Vagina (tissue), 2 donors: ENCODE measurements at regions not wholly inside any gene's neighbourhood (a gene's known extent, or its start where the extent isn't known, plus 50 kb on each side); places are given as distances from the start of the nearest gene placed in this dataset.

ENCODE experiments used
- DNase-seq, 2 donors: peaks; one replicate each; pipeline ENCODE4 v3.0.0-alpha.2; 2017; ENCODE audit errors: extremely low spot score in 2 of 2
- H3K27ac ChIP-seq: fragments of 200-600 bp; sonication (generic); one replicate; pipeline ENCODE4 v1.5.1; 2019
- H3K27me3 ChIP-seq: fragments of 200-600 bp; sonication (generic); one replicate; pipeline ENCODE4 v1.5.1; 2019
- H3K36me3 ChIP-seq, 2 donors: fragments of 200-600 bp; sonication (generic); one replicate each; pipeline ENCODE4 v1.5.1; 2017 to 2019
- H3K4me1 ChIP-seq: fragments of 200-600 bp; sonication (generic); one replicate; pipeline ENCODE4 v1.5.1; 2019
- H3K4me3 ChIP-seq, 2 donors: fragments of 200-600 bp; sonication (generic); 1 replicate in 1 of 2; 2 replicates in 1 of 2; pipeline ENCODE4 v1.5.1; 2016 to 2019
- H3K9me3 ChIP-seq: fragments of 200-600 bp; sonication (generic); one replicate; pipeline ENCODE4 v1.5.1; 2019
- POLR2A ChIP-seq, 2 donors: fragments of 450-650 bp; IDR thresholded peaks; one replicate each; pipeline ENCODE4 v1.6.1; 2017; ENCODE audit warnings: antibody characterized with exemption in 2 of 2, mild to moderate bottlenecking in 2 of 2, moderate library complexity in 2 of 2
- POLR2AphosphoS5 ChIP-seq, 2 donors: sonication (generic); formaldehyde crosslinking; IDR thresholded peaks; one replicate each; pipeline ENCODE4 v1.9.0; 2017; ENCODE audit warnings: antibody characterized with exemption in 2 of 2, mild to moderate bottlenecking in 2 of 2, low read depth in 1 of 2; ENCODE audit not compliant: insufficient read depth in 1 of 2
- intact Hi-C: fragments of 100-400 bp; cut with DNase I; formaldehyde crosslinking; loops from one replicate; pipeline ENCODE4 v1.15.1; 2023
- TF ChIP-seq, protein P1 (sequence below), 3 experiments: fragments of 450-650 bp in 2 of 3; fragments of 200-600 bp in 1 of 3; sonication (generic) in 1 of 3; IDR thresholded peaks; one replicate each; pipeline ENCODE4 v1.5.1; 2017 to 2019; ENCODE audit warnings: antibody characterized with exemption in 3 of 3, mild to moderate bottlenecking in 2 of 3, moderate library complexity in 2 of 3

DNA sequence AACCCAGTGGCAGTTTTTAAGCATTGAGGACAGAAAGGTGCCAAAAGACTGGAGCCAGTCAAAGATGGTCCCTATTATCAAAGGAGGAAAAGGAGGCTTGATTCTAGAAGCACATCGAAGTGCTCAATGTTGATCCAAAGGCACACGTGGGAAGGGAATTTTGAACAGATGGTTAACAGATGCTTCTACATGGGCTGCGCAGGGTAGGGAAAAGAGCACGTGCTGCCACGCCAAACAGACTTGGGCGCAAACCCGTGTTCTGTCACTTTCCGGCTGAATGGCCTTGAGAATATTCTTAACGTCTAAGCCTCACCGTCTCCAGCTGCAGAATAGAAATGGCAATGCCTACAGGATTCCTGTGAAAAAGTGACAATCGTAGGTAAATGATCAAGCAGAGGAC, 217.9 kb upstream of the MTNR1B start:
- Histone ChIP-seq H3K4me3 (no peak overlapping the region), H3K4me1 (no peaks in the 10 kb centered on the region), H3K27ac (no peak overlapping the region), H3K27me3 (no peaks in the 10 kb centered on the region), H3K9me3 (no peaks in the 10 kb centered on the region), H3K36me3 (no peaks in the 10 kb centered on the region)
- intact Hi-C loops = no loop called here
- TF ChIP-seq, protein P1, sequence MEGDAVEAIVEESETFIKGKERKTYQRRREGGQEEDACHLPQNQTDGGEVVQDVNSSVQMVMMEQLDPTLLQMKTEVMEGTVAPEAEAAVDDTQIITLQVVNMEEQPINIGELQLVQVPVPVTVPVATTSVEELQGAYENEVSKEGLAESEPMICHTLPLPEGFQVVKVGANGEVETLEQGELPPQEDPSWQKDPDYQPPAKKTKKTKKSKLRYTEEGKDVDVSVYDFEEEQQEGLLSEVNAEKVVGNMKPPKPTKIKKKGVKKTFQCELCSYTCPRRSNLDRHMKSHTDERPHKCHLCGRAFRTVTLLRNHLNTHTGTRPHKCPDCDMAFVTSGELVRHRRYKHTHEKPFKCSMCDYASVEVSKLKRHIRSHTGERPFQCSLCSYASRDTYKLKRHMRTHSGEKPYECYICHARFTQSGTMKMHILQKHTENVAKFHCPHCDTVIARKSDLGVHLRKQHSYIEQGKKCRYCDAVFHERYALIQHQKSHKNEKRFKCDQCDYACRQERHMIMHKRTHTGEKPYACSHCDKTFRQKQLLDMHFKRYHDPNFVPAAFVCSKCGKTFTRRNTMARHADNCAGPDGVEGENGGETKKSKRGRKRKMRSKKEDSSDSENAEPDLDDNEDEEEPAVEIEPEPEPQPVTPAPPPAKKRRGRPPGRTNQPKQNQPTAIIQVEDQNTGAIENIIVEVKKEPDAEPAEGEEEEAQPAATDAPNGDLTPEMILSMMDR (IDR thresholded peaks at IDR 0.05) = no peak
- no peak for TF ChIP-seq POLR2A (IDR thresholded peaks at IDR 0.05)
- no peak for TF ChIP-seq POLR2AphosphoS5 (IDR thresholded peaks at IDR 0.05; ENCODE audit: insufficient read depth in 1 of 2, low read depth in 1 of 2)
- DNase-seq = no peak

DNA sequence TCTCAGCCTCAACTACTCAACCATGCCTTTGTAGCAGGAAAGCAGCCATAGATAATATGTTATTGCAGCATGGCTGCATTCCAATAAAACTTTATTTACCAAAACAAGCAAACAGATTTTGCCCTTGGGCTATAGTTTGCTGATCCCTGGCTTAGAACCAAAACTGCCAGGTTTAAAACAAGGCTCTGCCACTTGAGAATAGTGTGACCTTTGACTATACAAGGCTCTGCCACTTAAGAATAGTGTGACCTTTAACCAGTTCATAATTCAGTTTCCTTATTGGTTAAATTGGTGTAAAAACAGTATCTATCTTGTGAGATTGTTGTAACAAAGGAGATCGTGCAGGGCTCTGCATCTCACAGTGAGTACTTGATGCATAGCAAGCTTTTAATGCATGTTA, 217.3 kb upstream of the MTNR1B start:
- Histone ChIP-seq H3K9me3 (no peaks in the 10 kb centered on the region), H3K27ac (no peak overlapping the region), H3K27me3 (no peaks in the 10 kb centered on the region), H3K36me3 (no peaks in the 10 kb centered on the region), H3K4me1 (no peaks in the 10 kb centered on the region), H3K4me3 (no peak overlapping the region)
- TF ChIP-seq POLR2A (IDR thresholded peaks at IDR 0.05) = no peak
- TF ChIP-seq POLR2AphosphoS5 (IDR thresholded peaks at IDR 0.05; ENCODE audit: insufficient read depth in 1 of 2, low read depth in 1 of 2) = no peak
- TF ChIP-seq, protein P1 (IDR thresholded peaks at IDR 0.05) = no peak
- DNase-seq = no peak
- intact Hi-C loops = no loop called here

DNA sequence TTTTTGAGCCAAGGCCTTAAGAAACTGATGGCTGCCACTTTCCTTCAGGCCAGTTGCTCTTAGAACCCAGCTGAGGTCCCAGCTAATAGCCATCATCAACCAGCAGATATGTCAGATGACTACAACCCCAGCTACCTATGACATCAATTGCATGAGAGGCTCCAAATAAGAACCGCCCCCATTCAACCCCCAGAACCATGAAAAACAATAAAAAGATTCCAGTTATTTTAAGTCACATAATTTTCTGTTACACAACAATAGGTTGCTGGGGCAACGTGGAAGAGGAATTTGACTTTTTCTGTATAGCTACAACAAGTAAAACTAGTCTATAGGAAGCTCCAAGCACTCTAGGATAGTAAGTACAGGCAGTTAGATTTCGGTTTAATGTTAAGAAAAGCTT, 216.3 kb upstream of the MTNR1B start:
- no peak for DNase-seq
- Histone ChIP-seq H3K4me3 (no peak overlapping the region), H3K27ac (no peak overlapping the region), H3K36me3 (no peaks in the 10 kb centered on the region), H3K4me1 (no peaks in the 10 kb centered on the region), H3K9me3 (no peaks in the 10 kb centered on the region), H3K27me3 (no peaks in the 10 kb centered on the region)
- TF ChIP-seq POLR2AphosphoS5 (IDR thresholded peaks at IDR 0.05; ENCODE audit: insufficient read depth in 1 of 2, low read depth in 1 of 2) (no peak), POLR2A (IDR thresholded peaks at IDR 0.05) (no peak)
- TF ChIP-seq, protein P1 (IDR thresholded peaks at IDR 0.05) = no peak
- intact Hi-C loops = no loop called here

DNA sequence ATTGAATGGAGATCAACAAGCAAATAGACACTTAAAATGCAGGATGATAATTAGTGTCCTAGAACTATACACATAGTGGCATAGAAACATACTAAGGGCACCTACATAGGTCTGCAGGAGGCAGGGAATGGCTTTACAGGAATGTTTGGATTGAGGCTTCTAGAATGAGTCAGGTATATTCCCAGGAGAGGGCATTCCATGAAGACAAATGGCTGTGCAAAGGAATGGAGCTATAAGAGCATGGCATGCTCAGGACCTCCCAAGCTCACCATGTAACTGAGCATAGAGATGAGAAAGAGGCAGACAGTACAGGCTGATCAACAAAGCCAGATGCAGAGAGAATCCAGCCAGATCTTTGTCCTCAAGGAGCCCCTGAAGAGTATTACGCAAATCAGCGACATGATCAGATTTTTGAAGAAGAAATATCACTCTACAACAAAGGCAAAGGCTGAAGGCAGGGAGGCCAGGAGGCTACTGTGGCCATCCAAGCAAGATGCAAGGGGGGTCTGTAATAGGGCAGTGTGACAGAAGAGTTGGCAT, 211.1 kb upstream of the MTNR1B start:
- DNase-seq = no peak
- H3K36me3 ChIP-seq = no peaks in the 10 kb centered on the region
- H3K9me3 ChIP-seq = no peaks in the 10 kb centered on the region
- intact Hi-C loops = no loop called here
- no peak overlapping the region for H3K4me3 ChIP-seq
- TF ChIP-seq, protein P1 (IDR thresholded peaks at IDR 0.05) = no peak
- TF ChIP-seq POLR2A (IDR thresholded peaks at IDR 0.05) = no peak
- H3K27ac ChIP-seq = no peak overlapping the region
- H3K27me3 ChIP-seq = no peaks in the 10 kb centered on the region
- H3K4me1 ChIP-seq = no peaks in the 10 kb centered on the region

DNA sequence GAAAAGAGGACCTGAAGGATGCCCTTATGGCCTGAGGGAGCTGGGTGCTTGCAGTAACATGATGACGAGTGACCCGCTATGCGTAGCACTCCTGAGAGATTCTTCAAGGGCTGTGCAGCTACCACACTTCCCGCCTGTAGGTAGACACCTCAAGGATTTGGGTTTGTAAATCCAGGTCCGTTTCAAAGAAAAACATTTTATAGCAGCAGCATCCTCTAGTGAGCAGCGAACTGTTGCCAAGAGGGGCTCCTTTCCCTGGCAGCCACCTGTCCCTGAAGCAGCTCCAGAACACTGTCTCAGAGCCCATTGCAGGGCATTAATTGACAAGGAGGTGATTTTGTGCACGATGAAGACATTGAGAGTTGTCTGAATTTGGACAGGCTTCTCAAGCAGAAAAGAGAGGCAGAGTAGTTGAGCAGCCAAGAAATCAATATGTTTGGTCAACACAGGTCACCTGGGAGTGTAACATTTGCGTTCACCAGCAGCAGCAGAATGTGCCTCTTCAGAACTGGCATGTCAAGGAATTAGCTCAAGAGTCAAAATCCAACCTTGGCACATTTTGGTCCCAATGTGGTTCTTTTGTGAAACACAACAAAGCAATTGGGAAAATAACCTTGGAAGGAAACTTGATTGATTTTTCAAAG, 209.8 kb upstream of the MTNR1B start:
- H3K4me1 ChIP-seq = no peaks in the 10 kb centered on the region
- no peaks in the 10 kb centered on the region for H3K36me3 ChIP-seq
- H3K27ac ChIP-seq = no peak overlapping the region
- intact Hi-C loops = no loop called here
- H3K9me3 ChIP-seq = no peaks in the 10 kb centered on the region
- no peak overlapping the region for H3K4me3 ChIP-seq
- TF ChIP-seq, protein P1 (IDR thresholded peaks at IDR 0.05) = no peak
- TF ChIP-seq POLR2AphosphoS5 (IDR thresholded peaks at IDR 0.05; ENCODE audit: insufficient read depth in 1 of 2, low read depth in 1 of 2) (no peak), POLR2A (IDR thresholded peaks at IDR 0.05) (no peak)
- no peaks in the 10 kb centered on the region for H3K27me3 ChIP-seq
- no peak for DNase-seq
